Right hindlimb (tissue), 1 donor: ENCODE measurements at regions not wholly inside any gene's neighbourhood (a gene's known extent, or its start where the extent isn't known, plus 50 kb on each side); places are given as distances from the start of the nearest gene placed in this dataset.
A peak's percentile ranks its signal among the peaks of the same experiment; 100 is the strongest.
"Not testable (repeated sequence)": the region's sequence is repeated elsewhere in the genome, so short reads cannot be mapped to it uniquely, and the experiment has no call there.

Source experiments
- DNase-seq: peaks from one replicate; pipeline ENCODE4 v3.0.0-alpha.2; 2018

GRCh38 chr4:120636120-120636630 is 286.4 kb downstream of the PRDM5 start:
- no peak for DNase-seq

- no peak for DNase-seq
Observed at GRCh38 chr4:120633810-120634209, 288.7 kb downstream of the PRDM5 start.

- DNase-seq, result no peak
Observed at GRCh38 chr4:120630427-120630826, 292.1 kb downstream of the PRDM5 start.

- no peak for DNase-seq
Observed at GRCh38 chr4:120629546-120630108, 292.9 kb downstream of the PRDM5 start.

- DNase-seq, result no peak
Observed at GRCh38 chr4:120622601-120623000, 299.9 kb downstream of the PRDM5 start.

- no peak for DNase-seq
Observed at GRCh38 chr4:120617171-120617570, 305.4 kb downstream of the PRDM5 start.

- no peak for DNase-seq
Observed at GRCh38 chr4:120616041-120616440, 306.5 kb downstream of the PRDM5 start.

GRCh38 chr4:120613778-120614177 is 308.7 kb downstream of the PRDM5 start:
- no peak for DNase-seq

- peak; percentile 17 for DNase-seq
Observed at GRCh38 chr4:120611092-120611491, 311.4 kb downstream of the PRDM5 start.

GRCh38 chr4:120591038-120591437 is 331.5 kb downstream of the PRDM5 start:
- DNase-seq, result no peak

GRCh38 chr4:120589787-120590186 is 332.7 kb downstream of the PRDM5 start:
- DNase-seq, result no peak

- DNase-seq, result no peak
Observed at GRCh38 chr4:120568731-120569130, 353.8 kb downstream of the PRDM5 start.

GRCh38 chr4:120561648-120562047 is 360.9 kb downstream of the PRDM5 start:
- no peak for DNase-seq

GRCh38 chr4:120557372-120557771 is 365.2 kb downstream of the PRDM5 start:
- no peak for DNase-seq

GRCh38 chr4:120555058-120555457 is 367.5 kb downstream of the PRDM5 start:
- DNase-seq, result no peak

GRCh38 chr4:120554086-120554485 is 368.4 kb downstream of the PRDM5 start:
- DNase-seq, result no peak

GRCh38 chr4:120550624-120551220 is 371.8 kb downstream of the PRDM5 start:
- DNase-seq, result not testable (repeated sequence)

GRCh38 chr4:120549011-120549570 is 373.4 kb downstream of the PRDM5 start:
- DNase-seq, result no peak

- no peak for DNase-seq
Observed at GRCh38 chr4:120545391-120545790, 377.1 kb downstream of the PRDM5 start.

GRCh38 chr4:120544838-120545237 is 377.7 kb downstream of the PRDM5 start:
- DNase-seq, result no peak

GRCh38 chr4:120540625-120541024 is 381.9 kb downstream of the PRDM5 start:
- DNase-seq, result no peak

GRCh38 chr4:120536884-120537283 is 385.6 kb downstream of the PRDM5 start:
- DNase-seq, result no peak

- no peak for DNase-seq
Observed at GRCh38 chr4:120528428-120528827, 394.1 kb downstream of the PRDM5 start.

GRCh38 chr4:120526033-120526432 is 396.5 kb downstream of the PRDM5 start:
- DNase-seq, result no peak

- no peak for DNase-seq
Observed at GRCh38 chr4:120525106-120525505, 397.4 kb downstream of the PRDM5 start.
